Ovary (tissue), 3 donors: ENCODE measurements at regions not wholly inside any gene's neighbourhood (a gene's known extent, or its start where the extent isn't known, plus 50 kb on each side); places are given as distances from the start of the nearest gene placed in this dataset.

ENCODE experiments used
- EP300 ChIP-seq: sonication (generic); formaldehyde crosslinking; IDR thresholded peaks from one replicate; pipeline ENCODE4 v1.6.1; 2017; ENCODE audit warnings: antibody characterized with exemption
- POLR2A ChIP-seq: fragments of 450-650 bp; IDR thresholded peaks from one replicate; pipeline ENCODE4 v1.6.1; 2017; ENCODE audit warnings: antibody characterized with exemption, mild to moderate bottlenecking, moderate library complexity
- TF ChIP-seq, protein P1 (sequence below), 3 donors: fragments of 450-650 bp in 2 of 3; fragments of 200-600 bp in 1 of 3; IDR thresholded peaks; one replicate each; pipeline versions ENCODE4 v1.5.1 to v1.8.0; 2016 to 2022; ENCODE audit warnings: antibody characterized with exemption in 3 of 3, mild to moderate bottlenecking in 1 of 3
- donor health status: DM: no; HTN: no; CAD: no.

- TF ChIP-seq POLR2A = no peak
- TF ChIP-seq, protein P1, sequence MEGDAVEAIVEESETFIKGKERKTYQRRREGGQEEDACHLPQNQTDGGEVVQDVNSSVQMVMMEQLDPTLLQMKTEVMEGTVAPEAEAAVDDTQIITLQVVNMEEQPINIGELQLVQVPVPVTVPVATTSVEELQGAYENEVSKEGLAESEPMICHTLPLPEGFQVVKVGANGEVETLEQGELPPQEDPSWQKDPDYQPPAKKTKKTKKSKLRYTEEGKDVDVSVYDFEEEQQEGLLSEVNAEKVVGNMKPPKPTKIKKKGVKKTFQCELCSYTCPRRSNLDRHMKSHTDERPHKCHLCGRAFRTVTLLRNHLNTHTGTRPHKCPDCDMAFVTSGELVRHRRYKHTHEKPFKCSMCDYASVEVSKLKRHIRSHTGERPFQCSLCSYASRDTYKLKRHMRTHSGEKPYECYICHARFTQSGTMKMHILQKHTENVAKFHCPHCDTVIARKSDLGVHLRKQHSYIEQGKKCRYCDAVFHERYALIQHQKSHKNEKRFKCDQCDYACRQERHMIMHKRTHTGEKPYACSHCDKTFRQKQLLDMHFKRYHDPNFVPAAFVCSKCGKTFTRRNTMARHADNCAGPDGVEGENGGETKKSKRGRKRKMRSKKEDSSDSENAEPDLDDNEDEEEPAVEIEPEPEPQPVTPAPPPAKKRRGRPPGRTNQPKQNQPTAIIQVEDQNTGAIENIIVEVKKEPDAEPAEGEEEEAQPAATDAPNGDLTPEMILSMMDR (IDR thresholded peaks at IDR 0.05) = no peak
- TF ChIP-seq EP300 = no peak
Observed at GRCh38 chr4:116824172-116824571, 261.2 kb downstream of the TRAM1L1 start.
